IPS DF 4.7 (cell line): ENCODE measurements at regions not wholly inside any gene's neighbourhood (a gene's known extent, or its start where the extent isn't known, plus 50 kb on each side); places are given as distances from the start of the nearest gene placed in this dataset.
A peak's percentile ranks its signal among the peaks of the same experiment; 100 is the strongest.

Source experiments
- DNase-seq: peaks from one replicate; pipeline ENCODE4 v3.0.0-alpha.2; 2013; ENCODE audit warnings: low spot score; ENCODE audit errors: extremely low read depth

DNA sequence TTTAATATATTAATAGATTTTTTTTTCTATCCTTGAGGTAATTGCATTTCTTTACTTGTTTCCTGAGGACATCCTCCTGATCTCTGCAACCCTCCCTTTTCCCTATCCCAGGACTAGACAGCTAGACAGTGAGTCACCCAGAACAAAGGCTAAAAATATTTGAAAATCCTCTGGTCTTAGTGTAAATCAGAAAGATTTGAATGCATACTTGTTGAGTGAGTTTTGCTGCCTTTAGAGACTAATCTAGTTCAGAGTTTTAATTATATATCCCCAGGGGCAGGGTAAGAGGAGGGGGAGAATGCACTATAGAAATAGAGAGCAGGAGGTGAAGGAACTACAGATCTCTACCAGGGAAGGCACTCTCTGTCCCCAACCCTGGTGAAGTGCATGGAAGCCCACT is 202.3 kb upstream of the TCF4 start:
- DNase-seq: no peak

DNA sequence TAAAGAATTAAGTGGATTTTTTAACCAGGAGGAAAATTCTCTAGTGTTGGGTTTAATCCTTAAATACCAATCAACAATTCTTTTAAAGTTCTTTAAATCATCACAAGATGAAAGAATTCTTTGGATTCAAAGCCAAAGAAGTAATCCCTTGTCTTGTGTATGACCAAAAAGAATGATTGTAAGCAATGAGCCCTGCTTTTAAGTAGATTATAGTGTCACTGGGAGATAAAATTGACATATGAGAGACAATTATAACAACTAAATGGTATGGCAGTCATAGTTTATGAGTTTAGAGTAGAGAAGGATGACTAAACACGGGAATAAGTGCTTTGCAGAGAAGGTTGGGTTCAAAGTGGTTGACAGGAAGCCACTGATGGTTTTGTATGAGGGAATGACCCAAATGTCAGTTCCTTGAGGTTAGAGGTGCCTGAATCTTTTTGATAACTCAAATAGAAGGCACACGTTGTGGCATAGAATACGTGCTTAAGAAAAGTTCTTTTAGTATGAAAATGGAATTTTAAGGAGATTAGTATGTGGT is 199.6 kb upstream of the TCF4 start:
- DNase-seq: no peak

DNA sequence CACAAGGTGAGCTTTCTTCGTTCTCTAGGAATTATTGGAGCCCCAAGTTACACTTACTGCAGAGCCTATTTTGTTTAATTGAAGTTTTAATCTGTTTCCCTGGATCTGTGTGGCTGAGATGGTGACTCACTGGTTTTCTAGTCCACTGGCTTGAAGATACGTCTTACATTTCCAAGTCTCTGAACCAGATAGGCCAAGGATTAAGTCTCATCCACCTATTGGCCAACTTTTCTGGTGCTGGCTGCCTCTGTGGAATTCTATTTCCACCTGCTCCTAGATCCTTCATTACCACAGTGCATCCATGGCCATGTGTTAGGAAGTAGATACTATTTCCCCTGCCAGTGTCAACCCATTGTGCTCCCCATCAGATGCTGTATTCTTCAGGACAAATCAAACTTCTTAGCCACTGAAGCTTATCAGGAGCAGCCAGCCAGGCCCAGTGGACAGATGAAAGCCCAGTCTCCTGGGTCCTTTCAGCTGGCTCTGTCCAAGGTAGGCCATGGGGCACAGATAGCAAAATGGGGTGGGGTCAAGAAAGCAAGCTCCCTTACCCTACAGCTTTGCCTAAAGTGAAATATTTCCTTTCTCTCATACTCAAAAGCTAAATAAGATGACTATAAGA is 198.8 kb upstream of the TCF4 start:
- DNase-seq: no peak

DNA sequence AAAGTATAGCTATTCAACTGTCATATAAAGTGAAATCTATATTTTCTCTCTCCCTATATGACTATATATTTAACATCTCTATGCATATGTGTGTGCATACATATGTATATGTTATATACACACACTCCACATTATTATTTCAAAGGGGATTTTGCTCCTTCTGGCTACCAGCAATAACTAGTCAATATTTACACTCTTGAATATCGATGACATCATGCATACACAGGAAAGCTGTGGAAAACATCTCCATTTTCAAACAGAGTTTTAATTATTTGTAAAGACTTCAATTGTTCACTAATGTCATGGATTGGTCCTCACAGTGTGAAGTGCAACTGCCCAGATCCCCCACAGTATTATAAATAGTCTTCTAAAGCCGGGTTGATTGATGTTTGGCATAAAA is 195.9 kb upstream of the TCF4 start:
- no peak for DNase-seq

DNA sequence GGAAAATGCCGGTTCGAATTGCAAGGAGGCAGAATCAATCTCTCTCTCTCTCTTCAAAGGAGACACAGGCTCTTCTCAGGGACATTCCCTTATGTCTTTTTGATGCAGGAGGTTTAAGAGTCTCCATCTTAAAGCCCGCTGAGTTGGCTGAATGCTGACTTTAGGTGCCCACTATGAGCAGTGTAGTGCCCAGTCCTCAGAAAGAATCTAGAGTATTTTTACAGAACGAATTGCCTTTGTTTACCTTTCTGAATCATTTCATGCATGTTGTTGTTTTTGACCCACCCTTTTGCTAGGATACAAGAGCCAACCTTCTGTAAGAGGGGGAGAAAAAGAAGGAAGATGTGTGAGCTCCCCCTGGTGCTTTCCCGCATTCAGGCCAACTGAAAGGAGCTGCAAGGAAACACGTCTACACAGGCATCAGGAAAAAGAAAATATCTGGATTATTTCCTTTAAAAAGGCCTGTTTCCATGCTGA is 193.5 kb upstream of the TCF4 start:
- DNase-seq: peak; percentile 62

DNA sequence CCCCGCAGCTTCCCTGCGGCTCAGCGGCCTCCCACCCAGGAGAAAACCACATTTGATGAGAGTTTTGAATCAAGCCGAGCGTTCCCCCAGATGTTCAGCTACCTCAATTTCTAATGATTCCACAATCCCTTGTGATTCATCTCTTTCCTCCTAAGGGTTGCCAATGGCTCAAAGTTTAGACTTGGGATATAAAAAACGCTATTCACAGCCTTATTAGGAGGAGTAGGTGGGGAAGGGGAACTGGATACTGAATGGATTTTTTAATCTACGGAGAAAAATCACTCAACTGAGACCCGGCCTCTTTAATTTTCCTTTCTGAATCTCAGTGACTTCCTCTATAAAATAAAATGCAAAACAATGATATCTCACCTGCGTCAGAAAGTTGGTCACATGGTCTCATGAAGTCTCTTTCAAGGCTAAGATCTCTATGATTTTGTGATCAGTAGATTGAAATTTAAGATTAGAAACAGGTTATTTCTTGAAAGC is 192.6 kb upstream of the TCF4 start:
- no peak for DNase-seq

DNA sequence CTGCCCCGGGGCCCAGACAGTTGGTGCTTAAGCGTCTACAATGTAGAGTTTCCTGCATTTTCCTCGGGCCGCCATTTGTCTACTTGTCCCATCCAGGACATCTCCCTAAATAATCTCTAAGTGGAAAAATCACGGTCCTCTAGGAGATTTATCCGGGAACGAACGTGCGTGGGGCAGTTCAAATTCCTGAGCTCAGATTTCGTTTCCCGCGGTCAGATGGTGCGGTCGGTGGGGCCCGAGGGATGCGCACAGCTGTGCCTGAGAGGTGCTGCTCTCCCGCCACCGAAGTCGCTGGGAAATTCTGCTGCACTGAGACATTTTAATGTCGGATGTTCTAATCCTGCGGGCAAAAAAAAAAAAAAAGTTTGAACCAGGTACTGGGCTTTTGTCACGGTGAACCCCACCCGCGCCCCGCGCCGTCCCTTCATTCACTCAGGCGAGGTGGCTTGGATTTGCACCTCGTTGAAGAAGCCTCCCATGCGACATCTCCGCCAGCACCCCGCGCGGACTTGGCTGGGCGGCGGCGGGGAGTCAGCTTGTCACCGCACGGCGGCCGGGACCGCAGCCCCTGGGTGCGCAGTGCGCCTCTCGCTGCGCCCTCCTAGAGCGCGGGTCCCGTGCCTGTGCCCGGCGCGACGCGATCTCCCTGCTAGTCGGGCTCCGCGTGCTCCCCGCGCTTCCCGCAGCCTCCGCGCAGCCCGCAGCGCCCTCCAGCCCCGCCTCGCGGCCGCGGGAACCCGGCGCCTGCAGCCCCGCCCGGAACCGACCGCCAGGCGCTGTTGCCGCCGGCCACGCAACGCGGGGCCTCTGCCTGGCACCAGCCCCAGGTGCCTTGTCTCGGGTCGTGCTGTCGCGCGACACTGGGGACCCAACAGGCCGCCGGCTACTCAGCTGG is 191.9 kb upstream of the TCF4 start:
- DNase-seq: no peak

DNA sequence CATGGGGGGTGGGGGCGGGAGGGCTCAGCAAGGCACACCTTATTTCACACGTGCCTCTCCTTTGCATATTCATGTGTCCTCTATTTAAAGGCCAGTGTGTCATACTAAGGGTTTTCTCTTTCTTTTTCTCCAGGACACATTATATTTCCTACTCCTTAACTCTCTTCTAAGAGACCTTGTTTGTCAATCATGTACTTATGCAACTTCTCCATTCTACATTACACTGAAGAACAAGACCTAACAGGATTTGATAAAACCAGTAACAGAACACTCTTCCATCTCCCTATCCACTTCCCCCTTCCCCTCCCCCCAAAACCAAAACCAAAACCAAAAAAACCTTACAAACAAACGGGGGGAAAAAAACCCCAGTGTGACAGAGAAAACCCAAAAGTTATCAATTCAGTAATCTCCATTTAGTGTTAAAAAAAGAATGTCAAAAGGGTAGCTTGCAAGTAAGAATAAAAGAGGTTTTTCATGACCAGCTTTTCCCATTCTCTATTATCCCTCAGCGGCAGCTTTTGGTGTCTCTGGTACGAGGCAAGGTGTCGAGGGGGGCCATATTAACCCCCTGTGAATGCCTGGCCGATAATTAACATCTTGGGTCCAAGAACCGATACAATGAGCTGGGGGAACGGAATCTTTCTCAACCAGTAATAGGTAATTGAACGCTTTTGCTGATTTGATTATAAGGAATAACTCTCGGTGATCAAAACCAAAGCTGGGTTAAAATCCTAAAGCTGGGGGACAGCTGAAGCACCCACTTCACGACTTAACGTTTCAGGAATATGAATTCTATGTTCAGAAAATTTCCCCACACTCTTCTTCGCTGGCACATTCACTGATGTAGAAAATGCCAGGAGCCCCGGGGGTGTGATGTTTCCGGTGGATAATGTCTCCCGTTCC is 191.0 kb upstream of the TCF4 start:
- DNase-seq: no peak

DNA sequence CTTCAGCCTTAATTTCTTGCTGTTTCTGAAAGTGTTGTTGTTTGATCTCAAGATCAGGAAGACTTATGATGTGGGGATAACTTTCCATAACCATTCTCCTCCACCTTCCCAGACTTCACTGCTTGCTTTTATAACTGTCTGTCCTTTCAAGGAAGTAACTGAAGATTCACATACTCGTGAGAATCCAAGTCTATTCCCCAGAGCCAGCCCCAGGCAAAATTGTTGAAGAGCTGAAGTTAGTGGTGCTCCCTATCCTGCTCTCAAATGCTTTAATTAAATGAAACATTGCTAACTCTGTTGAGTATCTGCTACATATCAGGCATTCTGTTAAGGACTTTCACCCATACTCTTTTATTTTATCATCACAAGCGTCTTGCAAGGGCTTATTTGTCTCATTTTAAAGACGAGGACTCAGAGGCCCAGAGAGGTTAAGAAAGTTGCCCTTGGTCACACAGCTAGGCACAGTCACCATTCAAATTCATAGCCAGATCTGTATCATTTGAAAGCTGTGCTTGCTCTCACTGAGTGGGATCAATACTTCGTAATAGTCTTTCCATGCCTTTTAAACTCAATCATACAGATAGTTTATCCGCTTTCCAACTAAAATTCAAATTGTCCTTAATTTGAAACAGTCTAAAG is 189.8 kb upstream of the TCF4 start:
- no peak for DNase-seq

DNA sequence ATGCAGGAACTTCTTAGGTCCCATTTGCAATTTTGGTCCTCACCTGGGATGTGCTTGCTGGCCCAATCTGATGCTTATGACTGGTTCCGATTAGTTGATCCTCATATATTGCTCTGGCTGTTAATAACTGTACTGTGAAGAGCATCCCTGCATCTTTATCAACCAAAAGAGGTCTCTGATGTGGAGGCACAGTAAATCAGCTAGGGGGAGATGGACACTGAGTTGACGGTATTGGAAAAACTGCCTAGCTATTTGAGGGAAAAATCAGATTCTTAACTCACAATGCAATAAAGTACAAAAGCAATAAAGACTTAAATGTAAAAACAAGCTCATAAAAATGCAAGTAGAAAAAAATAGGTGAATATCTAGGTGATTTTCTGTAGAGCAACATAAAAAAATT is 188.0 kb upstream of the TCF4 start:
- DNase-seq: no peak

DNA sequence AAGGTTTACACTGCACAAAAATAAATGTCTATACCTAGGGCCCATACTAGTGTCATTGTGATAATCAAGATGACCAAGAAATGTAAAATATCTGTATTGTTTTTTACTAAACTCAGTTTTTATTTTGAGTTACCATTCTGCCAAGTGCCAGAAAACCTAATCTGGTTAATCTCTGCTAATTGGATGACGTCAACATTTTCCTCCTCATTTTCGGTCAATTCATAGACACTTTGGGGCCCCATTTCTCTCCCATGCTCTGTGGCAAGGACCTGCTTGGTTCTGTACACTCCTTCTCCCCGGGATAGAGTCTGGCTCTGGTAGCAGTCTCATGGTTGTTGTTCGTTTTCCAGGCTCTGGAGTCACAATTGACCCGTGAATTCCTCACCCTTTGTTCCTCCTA is 186.5 kb upstream of the TCF4 start:
- no peak for DNase-seq

DNA sequence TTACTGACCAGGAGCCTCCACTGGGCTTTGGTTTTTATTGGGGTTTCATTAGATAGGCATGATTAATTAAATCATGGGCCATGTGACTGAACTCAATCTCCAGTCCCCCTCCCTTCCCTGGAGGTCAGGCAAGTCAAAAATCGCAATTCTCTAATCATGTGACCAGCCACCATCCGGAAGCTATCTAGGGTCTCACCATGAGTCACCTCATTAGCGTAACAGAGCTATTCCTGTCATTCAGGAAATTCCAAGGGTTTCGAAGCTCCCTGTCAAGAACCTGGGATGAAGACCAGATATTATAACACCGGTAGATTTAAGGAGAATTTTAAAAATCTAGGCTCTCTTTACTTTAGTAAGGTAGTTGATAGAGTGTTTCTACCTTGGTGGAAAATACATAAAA is 180.3 kb upstream of the TCF4 start:
- DNase-seq: peak; percentile 91

DNA sequence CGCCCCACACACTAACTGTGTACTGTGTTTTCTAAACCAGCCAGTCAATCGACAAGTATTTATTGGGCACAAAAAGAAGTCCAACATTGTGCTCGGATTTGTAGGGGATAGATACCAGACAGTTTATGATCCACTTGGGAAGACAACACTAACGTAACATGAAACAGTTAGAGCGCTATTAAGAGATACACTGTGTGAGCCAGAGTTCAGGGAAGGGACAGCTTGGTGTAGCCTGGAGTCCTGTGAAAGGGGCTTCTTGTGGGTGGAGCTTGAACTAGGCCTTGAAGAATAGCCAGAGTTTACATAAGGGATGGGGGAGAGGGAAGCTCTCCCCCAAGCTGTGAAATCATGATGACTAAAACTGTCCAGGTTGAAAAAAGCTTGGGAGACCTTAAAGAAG is 176.4 kb upstream of the TCF4 start:
- DNase-seq: no peak

DNA sequence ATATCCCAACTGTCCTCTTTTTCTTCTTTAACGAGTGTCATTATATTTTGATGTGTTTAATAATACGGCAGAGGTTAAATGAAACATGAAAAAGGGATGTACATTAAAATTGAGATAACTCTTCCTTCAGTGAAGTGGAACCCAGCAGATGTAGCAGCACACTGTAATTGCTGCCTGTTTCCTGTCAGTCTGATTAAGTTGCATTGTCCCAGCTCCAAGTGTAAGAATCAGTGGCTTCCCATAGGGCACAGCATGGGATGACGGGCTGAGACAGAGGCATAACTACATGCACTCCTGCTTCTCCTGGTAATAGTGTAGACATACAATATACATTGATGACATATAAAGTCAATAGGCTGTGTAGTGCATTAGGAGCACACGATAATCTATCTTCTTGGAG is 175.8 kb upstream of the TCF4 start:
- DNase-seq: no peak

DNA sequence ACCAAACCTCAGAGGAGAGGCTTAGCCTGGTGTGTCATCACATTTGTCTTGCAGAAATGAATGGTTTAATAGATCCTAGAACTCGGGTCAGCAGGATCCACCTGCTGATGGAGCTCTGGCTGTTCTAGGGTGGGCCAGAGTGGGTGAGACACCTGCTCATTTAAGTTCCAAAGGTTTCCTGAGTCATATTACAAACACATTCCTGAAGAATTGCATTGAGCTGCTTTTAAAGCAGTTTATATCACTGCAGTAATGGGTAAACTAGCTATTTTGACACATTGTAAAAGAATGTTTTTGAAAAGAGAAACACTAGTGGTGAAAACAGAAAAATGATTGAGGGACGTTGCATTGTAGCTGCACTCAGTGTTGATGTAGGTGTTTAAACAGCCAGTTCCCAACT is 175.3 kb upstream of the TCF4 start:
- DNase-seq: no peak

DNA sequence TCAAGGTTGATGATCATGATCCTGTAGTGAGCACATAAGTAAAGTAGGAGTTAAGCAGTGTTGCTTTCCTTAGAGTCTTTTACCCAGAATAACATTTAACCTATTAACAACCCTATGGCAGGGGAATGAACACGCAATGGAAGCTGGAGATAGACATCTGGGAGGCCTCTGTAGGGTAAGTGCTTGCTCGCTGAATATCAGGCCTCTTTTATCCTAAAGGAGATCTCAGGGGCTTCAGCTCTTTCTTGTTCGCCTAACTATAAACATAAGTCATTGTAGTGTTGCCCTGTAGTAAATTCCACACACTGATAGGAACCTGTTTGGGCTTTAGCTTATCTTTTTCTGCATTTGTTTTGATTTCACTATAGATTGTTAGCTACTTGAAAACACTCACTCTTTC is 174.4 kb upstream of the TCF4 start:
- DNase-seq: no peak

DNA sequence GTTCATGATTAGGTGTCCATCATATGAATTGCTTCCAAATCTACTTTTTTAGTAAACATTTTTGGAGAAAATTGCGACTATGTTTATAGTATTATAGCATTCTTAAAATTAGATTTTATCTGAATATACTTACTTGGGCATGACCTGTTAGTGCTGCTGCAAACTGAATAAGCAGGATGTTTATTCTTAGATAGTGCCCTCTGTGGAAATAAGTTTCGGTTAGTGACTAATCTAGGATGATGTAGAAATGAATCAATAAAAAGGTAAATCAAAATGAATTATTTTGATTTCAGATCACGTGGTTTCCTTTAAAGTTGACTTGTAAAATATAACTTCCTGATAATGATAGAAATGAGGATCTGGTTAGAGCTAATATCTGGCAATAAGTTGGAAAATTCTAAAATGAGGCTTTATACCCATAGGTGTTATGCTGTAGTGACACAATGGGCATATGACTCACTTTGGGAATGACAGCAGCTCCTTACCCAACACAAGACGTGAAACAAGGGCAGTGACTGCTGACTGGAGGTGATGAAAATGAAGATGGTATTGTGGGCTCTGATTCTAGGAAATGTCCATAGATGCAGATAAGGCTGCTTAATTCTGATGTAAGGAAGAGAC is 165.8 kb upstream of the TCF4 start:
- DNase-seq: no peak

DNA sequence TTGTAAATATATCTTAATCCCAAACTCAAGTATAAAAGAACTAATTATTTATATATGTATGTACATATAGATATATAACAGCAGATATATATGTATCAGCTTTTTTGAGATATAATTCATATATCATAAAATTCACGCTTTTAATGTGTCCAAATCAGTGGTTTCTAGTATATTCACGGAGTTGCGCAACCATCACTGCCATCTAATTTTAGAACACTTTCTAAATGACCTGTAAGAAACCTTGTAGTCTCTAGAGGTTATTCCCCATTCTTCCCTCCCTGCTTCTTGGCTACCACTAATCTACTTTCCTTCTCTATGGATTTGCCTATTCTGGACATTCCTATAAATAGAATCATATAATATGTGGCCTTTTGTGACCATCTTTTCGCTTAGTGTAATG is 163.5 kb upstream of the TCF4 start:
- DNase-seq: no peak

DNA sequence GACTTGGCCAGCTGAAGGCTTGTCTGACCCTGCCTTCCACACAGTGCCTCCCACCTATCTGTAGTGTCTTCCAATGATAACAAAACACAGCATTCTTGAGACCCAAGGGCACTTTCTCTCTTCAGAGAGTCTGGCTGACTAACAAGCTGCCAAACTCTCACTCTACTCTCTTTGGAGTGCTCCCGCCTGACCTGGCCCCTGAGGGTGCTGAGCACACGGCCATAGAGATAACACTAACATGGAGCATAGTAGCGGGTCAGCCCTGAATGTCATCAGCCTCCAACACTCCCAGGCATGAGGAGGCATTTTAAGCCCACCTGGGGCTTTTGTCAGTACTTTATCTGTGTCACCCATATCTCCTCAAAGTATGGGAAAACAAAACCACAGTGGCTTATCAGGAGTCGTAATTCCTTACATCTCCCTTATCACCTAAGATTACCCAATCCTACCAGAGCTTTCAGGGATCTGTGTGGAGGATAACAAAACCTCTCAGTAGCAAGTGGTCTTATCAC is 160.3 kb upstream of the TCF4 start:
- no peak for DNase-seq

DNA sequence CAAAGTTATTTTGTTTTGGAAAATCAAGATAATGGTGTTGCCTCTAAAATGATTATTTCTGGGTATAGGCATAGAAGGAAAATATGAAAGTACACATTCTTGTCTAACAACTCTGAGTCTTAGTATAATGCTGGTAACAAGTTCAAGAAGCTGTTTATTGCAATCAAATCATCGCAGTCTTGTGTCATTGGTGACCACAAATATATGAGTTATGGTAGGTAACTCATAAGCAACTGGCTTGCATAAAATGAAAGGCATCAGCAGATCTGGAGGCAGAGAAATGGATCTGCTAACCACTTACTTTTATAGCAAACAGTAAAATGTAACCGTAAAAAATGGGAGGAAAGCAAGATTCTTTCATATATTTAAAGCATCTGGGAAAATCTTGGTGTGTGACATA is 156.2 kb upstream of the TCF4 start:
- no peak for DNase-seq
